MG63 (cell line): ENCODE measurements at regions not wholly inside any gene's neighbourhood (a gene's known extent, or its start where the extent isn't known, plus 50 kb on each side); places are given as distances from the start of the nearest gene placed in this dataset.

Experiments used
- DNase-seq: peaks from one replicate; pipeline ENCODE4 v3.0.0-alpha.2; 2020
- H3K27me3 ChIP-seq: fragments of 250-450 bp; sonication (Bioruptor Pico); 2 replicates; pipeline ENCODE4 v1.5.1; 2020; ENCODE audit warnings: mild to moderate bottlenecking, moderate library complexity
- H3K36me3 ChIP-seq: fragments of 250-450 bp; sonication (Bioruptor Pico); 2 replicates; pipeline ENCODE4 v1.5.1; 2020; ENCODE audit warnings: mild to moderate bottlenecking, moderate library complexity
- H3K4me3 ChIP-seq: fragments of 250-450 bp; sonication (Bioruptor Pico); 2 replicates; pipeline ENCODE4 v1.5.1; 2020; ENCODE audit warnings: mild to moderate bottlenecking, moderate library complexity
- H3K9me3 ChIP-seq: fragments of 250-450 bp; sonication (Bioruptor Pico); 2 replicates; pipeline ENCODE4 v1.5.1; 2020; ENCODE audit warnings: mild to moderate bottlenecking, moderate library complexity

- no peak for DNase-seq
- no peak overlapping the region for H3K4me3 ChIP-seq
- H3K9me3 ChIP-seq, result no peaks in the 10 kb centered on the region
- no peaks in the 10 kb centered on the region for H3K36me3 ChIP-seq
- no peaks in the 10 kb centered on the region for H3K27me3 ChIP-seq
Measured at GRCh38 chr11:115067471-115067870, 389.1 kb downstream of the NXPE2 start.

- DNase-seq, result no peak
- no peaks in the 10 kb centered on the region for H3K9me3 ChIP-seq
- no peaks in the 10 kb centered on the region for H3K36me3 ChIP-seq
- H3K4me3 ChIP-seq, result no peak overlapping the region
- H3K27me3 ChIP-seq, result no peaks in the 10 kb centered on the region
Measured at GRCh38 chr11:115067900-115068530, 389.7 kb downstream of the NXPE2 start.

GRCh38 chr11:115069599-115069998 lies 391.3 kb downstream of the NXPE2 start:
- no peak for DNase-seq
- Histone ChIP-seq H3K9me3 (no peaks in the 10 kb centered on the region), H3K36me3 (no peaks in the 10 kb centered on the region), H3K4me3 (no peak overlapping the region), H3K27me3 (no peaks in the 10 kb centered on the region)

GRCh38 chr11:115075356-115075755 lies 397.0 kb downstream of the NXPE2 start:
- Histone ChIP-seq H3K36me3 (no peaks in the 10 kb centered on the region), H3K9me3 (no peaks in the 10 kb centered on the region), H3K27me3 (no peaks in the 10 kb centered on the region), H3K4me3 (no peak overlapping the region)
- no peak for DNase-seq

GRCh38 chr11:115077740-115078139 lies 399.4 kb downstream of the NXPE2 start:
- DNase-seq, result no peak
- Histone ChIP-seq H3K4me3 (no peak overlapping the region), H3K36me3 (no peaks in the 10 kb centered on the region), H3K27me3 (no peaks in the 10 kb centered on the region), H3K9me3 (no peaks in the 10 kb centered on the region)

GRCh38 chr11:115078461-115079438 lies 400.4 kb downstream of the NXPE2 start:
- H3K36me3 ChIP-seq, result no peaks in the 10 kb centered on the region
- no peak for DNase-seq
- H3K9me3 ChIP-seq, result no peaks in the 10 kb centered on the region
- H3K27me3 ChIP-seq, result no peaks in the 10 kb centered on the region
- no peak overlapping the region for H3K4me3 ChIP-seq

GRCh38 chr11:115080923-115081680 lies 402.8 kb downstream of the NXPE2 start:
- no peak for DNase-seq
- Histone ChIP-seq H3K4me3 (no peak overlapping the region), H3K9me3 (no peaks in the 10 kb centered on the region), H3K27me3 (no peaks in the 10 kb centered on the region), H3K36me3 (no peaks in the 10 kb centered on the region)

GRCh38 chr11:115081972-115082371 lies 403.6 kb downstream of the NXPE2 start:
- Histone ChIP-seq H3K9me3 (no peaks in the 10 kb centered on the region), H3K36me3 (no peaks in the 10 kb centered on the region), H3K4me3 (no peak overlapping the region), H3K27me3 (no peaks in the 10 kb centered on the region)
- DNase-seq, result no peak

- no peaks in the 10 kb centered on the region for H3K36me3 ChIP-seq
- no peak overlapping the region for H3K4me3 ChIP-seq
- no peaks in the 10 kb centered on the region for H3K27me3 ChIP-seq
- DNase-seq, result no peak
- H3K9me3 ChIP-seq, result no peaks in the 10 kb centered on the region
Measured at GRCh38 chr11:115083144-115083806, 404.9 kb downstream of the NXPE2 start.

GRCh38 chr11:115084231-115084630 lies 405.9 kb downstream of the NXPE2 start:
- Histone ChIP-seq H3K9me3 (no peaks in the 10 kb centered on the region), H3K27me3 (no peaks in the 10 kb centered on the region), H3K36me3 (no peaks in the 10 kb centered on the region), H3K4me3 (no peak overlapping the region)
- no peak for DNase-seq

- DNase-seq, result no peak
- no peak overlapping the region for H3K4me3 ChIP-seq
- no peaks in the 10 kb centered on the region for H3K9me3 ChIP-seq
- no peaks in the 10 kb centered on the region for H3K27me3 ChIP-seq
- no peaks in the 10 kb centered on the region for H3K36me3 ChIP-seq
Measured at GRCh38 chr11:115085461-115086210, 407.3 kb downstream of the NXPE2 start.

GRCh38 chr11:115087791-115088190 lies 409.5 kb downstream of the NXPE2 start:
- H3K9me3 ChIP-seq, result no peaks in the 10 kb centered on the region
- H3K27me3 ChIP-seq, result no peaks in the 10 kb centered on the region
- no peak for DNase-seq
- no peaks in the 10 kb centered on the region for H3K36me3 ChIP-seq
- H3K4me3 ChIP-seq, result no peak overlapping the region

- Histone ChIP-seq H3K27me3 (no peaks in the 10 kb centered on the region), H3K36me3 (no peaks in the 10 kb centered on the region), H3K9me3 (no peaks in the 10 kb centered on the region), H3K4me3 (no peak overlapping the region)
- DNase-seq, result no peak
Measured at GRCh38 chr11:115092516-115092915, 411.7 kb downstream of the CADM1 start.

GRCh38 chr11:115097796-115098408 lies 406.3 kb downstream of the CADM1 start:
- Histone ChIP-seq H3K27me3 (no peaks in the 10 kb centered on the region), H3K9me3 (no peaks in the 10 kb centered on the region), H3K36me3 (no peaks in the 10 kb centered on the region), H3K4me3 (no peak overlapping the region)
- no peak for DNase-seq

GRCh38 chr11:115100706-115101105 lies 403.5 kb downstream of the CADM1 start:
- H3K27me3 ChIP-seq, result no peaks in the 10 kb centered on the region
- H3K4me3 ChIP-seq, result no peak overlapping the region
- no peaks in the 10 kb centered on the region for H3K36me3 ChIP-seq
- DNase-seq, result no peak
- H3K9me3 ChIP-seq, result no peaks in the 10 kb centered on the region

- no peaks in the 10 kb centered on the region for H3K9me3 ChIP-seq
- no peak for DNase-seq
Measured at GRCh38 chr11:115103921-115104320, 400.3 kb downstream of the CADM1 start.

More at GRCh38 chr11:115103921-115104320, 400.3 kb downstream of the CADM1 start:
- Histone ChIP-seq H3K27me3 (no peaks in the 10 kb centered on the region), H3K4me3 (no peak overlapping the region), H3K36me3 (no peaks in the 10 kb centered on the region)
